Vagina (tissue), 2 donors: ENCODE measurements at regions not wholly inside any gene's neighbourhood (a gene's known extent, or its start where the extent isn't known, plus 50 kb on each side); places are given as distances from the start of the nearest gene placed in this dataset.

Source experiments
- DNase-seq, 2 donors: peaks; one replicate each; pipeline ENCODE4 v3.0.0-alpha.2; 2017; ENCODE audit errors: extremely low spot score in 2 of 2
- H3K27ac ChIP-seq: fragments of 200-600 bp; sonication (generic); one replicate; pipeline ENCODE4 v1.5.1; 2019
- H3K27me3 ChIP-seq: fragments of 200-600 bp; sonication (generic); one replicate; pipeline ENCODE4 v1.5.1; 2019
- H3K36me3 ChIP-seq, 2 donors: fragments of 200-600 bp; sonication (generic); one replicate each; pipeline ENCODE4 v1.5.1; 2017 to 2019
- H3K4me1 ChIP-seq: fragments of 200-600 bp; sonication (generic); one replicate; pipeline ENCODE4 v1.5.1; 2019
- H3K4me3 ChIP-seq, 2 donors: fragments of 200-600 bp; sonication (generic); 1 replicate in 1 of 2; 2 replicates in 1 of 2; pipeline ENCODE4 v1.5.1; 2016 to 2019
- H3K9me3 ChIP-seq: fragments of 200-600 bp; sonication (generic); one replicate; pipeline ENCODE4 v1.5.1; 2019
- POLR2A ChIP-seq, 2 donors: fragments of 450-650 bp; IDR thresholded peaks; one replicate each; pipeline ENCODE4 v1.6.1; 2017; ENCODE audit warnings: antibody characterized with exemption in 2 of 2, mild to moderate bottlenecking in 2 of 2, moderate library complexity in 2 of 2
- POLR2AphosphoS5 ChIP-seq, 2 donors: sonication (generic); formaldehyde crosslinking; IDR thresholded peaks; one replicate each; pipeline ENCODE4 v1.9.0; 2017; ENCODE audit warnings: antibody characterized with exemption in 2 of 2, mild to moderate bottlenecking in 2 of 2, low read depth in 1 of 2; ENCODE audit not compliant: insufficient read depth in 1 of 2
- intact Hi-C: fragments of 100-400 bp; cut with DNase I; formaldehyde crosslinking; loops from one replicate; pipeline ENCODE4 v1.15.1; 2023
- TF ChIP-seq, protein P1 (sequence below), 3 experiments: fragments of 450-650 bp in 2 of 3; fragments of 200-600 bp in 1 of 3; sonication (generic) in 1 of 3; IDR thresholded peaks; one replicate each; pipeline ENCODE4 v1.5.1; 2017 to 2019; ENCODE audit warnings: antibody characterized with exemption in 3 of 3, mild to moderate bottlenecking in 2 of 3, moderate library complexity in 2 of 3

DNA sequence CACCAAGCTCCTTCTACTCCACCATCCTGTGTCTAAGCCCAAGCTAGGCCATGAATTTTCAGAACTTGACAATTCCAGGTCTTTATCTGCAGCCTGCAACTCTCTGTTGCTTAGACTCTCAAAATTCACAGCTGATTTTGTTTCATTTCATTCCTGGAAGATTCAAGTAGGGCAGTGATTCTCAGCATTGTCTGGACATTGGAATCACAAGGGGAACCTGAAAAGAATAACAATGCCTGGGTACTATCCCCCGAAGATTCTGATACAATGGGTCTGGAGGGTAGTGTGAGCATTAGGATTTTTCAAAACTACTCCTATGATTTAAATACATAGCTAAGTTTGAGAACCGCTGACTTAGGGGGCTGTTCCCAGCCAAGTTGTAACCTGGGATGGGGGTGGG, 534.7 kb upstream of the IL12A start:
- Histone ChIP-seq H3K27ac (no peak overlapping the region), H3K36me3 (no peaks in the 10 kb centered on the region), H3K4me1 (no peaks in the 10 kb centered on the region), H3K27me3 (no peaks in the 10 kb centered on the region), H3K4me3 (no peak overlapping the region), H3K9me3 (no peaks in the 10 kb centered on the region)
- no peak for DNase-seq
- TF ChIP-seq, protein P1, sequence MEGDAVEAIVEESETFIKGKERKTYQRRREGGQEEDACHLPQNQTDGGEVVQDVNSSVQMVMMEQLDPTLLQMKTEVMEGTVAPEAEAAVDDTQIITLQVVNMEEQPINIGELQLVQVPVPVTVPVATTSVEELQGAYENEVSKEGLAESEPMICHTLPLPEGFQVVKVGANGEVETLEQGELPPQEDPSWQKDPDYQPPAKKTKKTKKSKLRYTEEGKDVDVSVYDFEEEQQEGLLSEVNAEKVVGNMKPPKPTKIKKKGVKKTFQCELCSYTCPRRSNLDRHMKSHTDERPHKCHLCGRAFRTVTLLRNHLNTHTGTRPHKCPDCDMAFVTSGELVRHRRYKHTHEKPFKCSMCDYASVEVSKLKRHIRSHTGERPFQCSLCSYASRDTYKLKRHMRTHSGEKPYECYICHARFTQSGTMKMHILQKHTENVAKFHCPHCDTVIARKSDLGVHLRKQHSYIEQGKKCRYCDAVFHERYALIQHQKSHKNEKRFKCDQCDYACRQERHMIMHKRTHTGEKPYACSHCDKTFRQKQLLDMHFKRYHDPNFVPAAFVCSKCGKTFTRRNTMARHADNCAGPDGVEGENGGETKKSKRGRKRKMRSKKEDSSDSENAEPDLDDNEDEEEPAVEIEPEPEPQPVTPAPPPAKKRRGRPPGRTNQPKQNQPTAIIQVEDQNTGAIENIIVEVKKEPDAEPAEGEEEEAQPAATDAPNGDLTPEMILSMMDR (IDR thresholded peaks at IDR 0.05) = no peak
- TF ChIP-seq POLR2AphosphoS5 (IDR thresholded peaks at IDR 0.05; ENCODE audit: insufficient read depth in 1 of 2, low read depth in 1 of 2) (no peak), POLR2A (IDR thresholded peaks at IDR 0.05) (no peak)
- intact Hi-C loops = no loop called here

DNA sequence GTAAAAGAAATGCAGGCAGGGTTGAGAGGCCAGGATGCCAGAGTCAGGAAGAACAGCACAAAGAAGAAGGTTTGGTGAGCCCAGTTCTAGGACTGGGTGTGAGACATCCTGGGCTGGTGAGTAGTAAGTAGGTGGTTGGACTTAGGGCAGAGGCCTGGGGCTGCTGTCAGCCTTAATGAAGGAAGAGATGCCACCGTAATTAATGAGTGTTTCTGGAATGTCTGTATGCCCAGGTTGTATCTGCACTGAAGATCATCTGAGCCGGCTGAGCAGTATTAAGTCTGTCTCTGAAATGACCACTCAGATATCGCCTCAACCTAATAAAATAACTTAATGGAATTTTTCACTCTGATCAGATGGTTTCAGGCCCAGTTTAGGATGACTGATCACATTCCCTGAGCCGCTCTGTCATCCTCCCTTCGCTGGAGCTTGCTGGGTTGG, 532.9 kb upstream of the IL12A start:
- intact Hi-C loops = no loop called here
- TF ChIP-seq POLR2A (IDR thresholded peaks at IDR 0.05) = no peak
- TF ChIP-seq, protein P1 (IDR thresholded peaks at IDR 0.05) = no peak
- TF ChIP-seq POLR2AphosphoS5 (IDR thresholded peaks at IDR 0.05; ENCODE audit: insufficient read depth in 1 of 2, low read depth in 1 of 2) = no peak
- Histone ChIP-seq H3K27ac (no peak overlapping the region), H3K4me1 (no peaks in the 10 kb centered on the region), H3K4me3 (no peak overlapping the region), H3K27me3 (no peaks in the 10 kb centered on the region), H3K36me3 (no peaks in the 10 kb centered on the region), H3K9me3 (no peaks in the 10 kb centered on the region)
- no peak for DNase-seq

GRCh38 chr3:159458010-159458409, 530.6 kb upstream of the IL12A start:
- intact Hi-C loops = no loop called here
- Histone ChIP-seq H3K27me3 (no peaks in the 10 kb centered on the region), H3K27ac (no peak overlapping the region), H3K4me1 (no peaks in the 10 kb centered on the region), H3K9me3 (no peaks in the 10 kb centered on the region), H3K4me3 (no peak overlapping the region), H3K36me3 (no peaks in the 10 kb centered on the region)
- DNase-seq = no peak
- TF ChIP-seq POLR2AphosphoS5 (IDR thresholded peaks at IDR 0.05; ENCODE audit: insufficient read depth in 1 of 2, low read depth in 1 of 2) = no peak
- no peak for TF ChIP-seq POLR2A (IDR thresholded peaks at IDR 0.05)
- TF ChIP-seq, protein P1 (IDR thresholded peaks at IDR 0.05) = no peak

GRCh38 chr3:159458982-159459381, 529.7 kb upstream of the IL12A start:
- intact Hi-C loops = no loop called here
- no peaks in the 10 kb centered on the region for H3K9me3 ChIP-seq
- no peak overlapping the region for H3K4me3 ChIP-seq
- no peak for DNase-seq
- TF ChIP-seq POLR2A (IDR thresholded peaks at IDR 0.05) = no peak
- TF ChIP-seq, protein P1 (IDR thresholded peaks at IDR 0.05) = no peak
- no peak for TF ChIP-seq POLR2AphosphoS5 (IDR thresholded peaks at IDR 0.05; ENCODE audit: insufficient read depth in 1 of 2, low read depth in 1 of 2)
- H3K27me3 ChIP-seq = no peaks in the 10 kb centered on the region
- H3K36me3 ChIP-seq = no peaks in the 10 kb centered on the region
- no peaks in the 10 kb centered on the region for H3K4me1 ChIP-seq
- no peak overlapping the region for H3K27ac ChIP-seq

DNA sequence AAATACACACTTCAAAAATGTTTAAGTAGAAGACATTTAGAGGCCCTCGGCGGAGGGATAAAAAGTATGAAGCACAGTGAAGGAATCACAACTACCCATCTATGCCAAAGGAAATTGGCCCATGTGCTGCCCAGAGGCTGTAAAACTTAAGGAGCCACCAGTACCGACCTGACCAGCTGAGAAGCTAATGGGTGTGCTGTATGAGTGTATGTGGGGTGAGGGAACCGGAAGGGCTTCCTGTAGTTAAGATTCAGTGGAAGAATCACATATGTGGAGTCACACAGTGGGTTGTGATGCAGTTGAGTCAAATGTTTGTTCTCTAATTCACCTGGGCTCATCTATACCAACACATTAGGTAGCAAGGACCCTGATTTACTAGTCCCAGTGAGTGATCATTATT, 516.0 kb upstream of the IL12A start:
- H3K4me1 ChIP-seq = no peaks in the 10 kb centered on the region
- no peaks in the 10 kb centered on the region for H3K36me3 ChIP-seq
- H3K4me3 ChIP-seq = no peak overlapping the region
- no peaks in the 10 kb centered on the region for H3K27me3 ChIP-seq
- no peak overlapping the region for H3K27ac ChIP-seq
- H3K9me3 ChIP-seq = no peaks in the 10 kb centered on the region
- TF ChIP-seq POLR2AphosphoS5 (IDR thresholded peaks at IDR 0.05; ENCODE audit: insufficient read depth in 1 of 2, low read depth in 1 of 2) (no peak), POLR2A (IDR thresholded peaks at IDR 0.05) (no peak)
- TF ChIP-seq, protein P1 (IDR thresholded peaks at IDR 0.05) = no peak
- no peak for DNase-seq
- intact Hi-C loops = no loop called here
